Non-pigmented ciliary epithelial cell (primary cell): ENCODE measurements at regions not wholly inside any gene's neighbourhood (a gene's known extent, or its start where the extent isn't known, plus 50 kb on each side); places are given as distances from the start of the nearest gene placed in this dataset.
"Not testable (repeated sequence)": the region's sequence is repeated elsewhere in the genome, so short reads cannot be mapped to it uniquely, and the experiment has no call there.

ENCODE experiments used
- DNase-seq: peaks from one replicate; pipeline ENCODE4 v3.0.0-alpha.2; 2010; ENCODE audit warnings: low read depth

DNA sequence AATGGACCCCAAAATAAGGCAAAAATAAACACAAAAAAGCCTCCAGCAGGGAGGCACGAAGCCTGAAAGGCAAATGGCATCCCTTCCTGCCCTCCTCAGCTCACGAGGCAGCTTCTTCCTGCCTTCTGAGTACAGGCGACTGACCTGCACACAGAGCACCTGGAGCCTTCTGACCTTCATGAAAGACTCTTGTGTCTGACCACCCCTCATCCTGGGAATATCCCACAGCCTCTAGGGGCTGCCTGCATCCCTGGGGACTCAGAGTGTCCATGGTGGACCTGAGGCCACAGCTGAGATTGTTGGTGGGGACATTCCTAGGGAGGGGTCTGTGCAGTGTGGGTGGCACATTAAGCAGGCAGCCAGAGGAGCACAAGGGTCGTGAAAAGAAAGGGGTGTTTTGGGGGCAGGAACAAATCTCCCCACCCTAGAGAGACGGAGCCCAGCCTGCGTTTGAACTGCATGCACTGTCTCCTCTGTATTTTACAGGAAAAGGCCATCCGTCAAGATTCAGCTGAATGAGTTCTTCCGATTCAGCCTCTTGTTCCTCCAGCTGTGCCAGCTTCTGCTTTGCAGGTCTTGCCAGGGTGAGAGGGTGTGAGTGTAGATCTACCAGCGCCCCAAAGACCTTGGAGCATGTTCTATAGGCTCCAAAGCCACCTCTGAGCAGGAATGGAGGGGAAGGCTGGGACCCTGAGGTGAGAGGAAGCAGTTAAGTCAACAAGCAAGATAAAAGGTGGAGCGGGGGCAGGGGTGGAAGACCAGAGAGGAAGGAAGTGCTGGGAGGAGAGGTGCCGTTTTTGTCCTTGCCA is 80.4 kb upstream of the MEF2A start:
- no peak for DNase-seq

DNA sequence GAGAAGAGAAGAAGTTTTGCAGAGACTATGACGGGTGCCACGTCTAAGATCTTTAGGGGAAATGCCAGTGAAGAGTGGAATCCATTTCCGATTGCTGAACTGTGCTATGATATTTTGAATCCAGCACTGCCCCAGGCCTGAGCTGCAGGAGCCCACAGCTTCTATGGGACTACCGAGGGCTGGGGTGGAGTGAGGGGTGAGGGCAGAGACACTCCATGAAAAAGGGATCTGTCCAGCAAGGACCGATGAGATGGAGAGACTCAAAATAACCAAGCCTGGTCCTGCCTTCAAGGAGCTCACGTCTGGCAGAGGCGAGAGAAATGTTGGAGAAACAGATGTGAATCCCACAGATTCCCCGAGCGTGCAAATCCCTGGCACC is 79.8 kb upstream of the MEF2A start:
- DNase-seq: no peak

DNA sequence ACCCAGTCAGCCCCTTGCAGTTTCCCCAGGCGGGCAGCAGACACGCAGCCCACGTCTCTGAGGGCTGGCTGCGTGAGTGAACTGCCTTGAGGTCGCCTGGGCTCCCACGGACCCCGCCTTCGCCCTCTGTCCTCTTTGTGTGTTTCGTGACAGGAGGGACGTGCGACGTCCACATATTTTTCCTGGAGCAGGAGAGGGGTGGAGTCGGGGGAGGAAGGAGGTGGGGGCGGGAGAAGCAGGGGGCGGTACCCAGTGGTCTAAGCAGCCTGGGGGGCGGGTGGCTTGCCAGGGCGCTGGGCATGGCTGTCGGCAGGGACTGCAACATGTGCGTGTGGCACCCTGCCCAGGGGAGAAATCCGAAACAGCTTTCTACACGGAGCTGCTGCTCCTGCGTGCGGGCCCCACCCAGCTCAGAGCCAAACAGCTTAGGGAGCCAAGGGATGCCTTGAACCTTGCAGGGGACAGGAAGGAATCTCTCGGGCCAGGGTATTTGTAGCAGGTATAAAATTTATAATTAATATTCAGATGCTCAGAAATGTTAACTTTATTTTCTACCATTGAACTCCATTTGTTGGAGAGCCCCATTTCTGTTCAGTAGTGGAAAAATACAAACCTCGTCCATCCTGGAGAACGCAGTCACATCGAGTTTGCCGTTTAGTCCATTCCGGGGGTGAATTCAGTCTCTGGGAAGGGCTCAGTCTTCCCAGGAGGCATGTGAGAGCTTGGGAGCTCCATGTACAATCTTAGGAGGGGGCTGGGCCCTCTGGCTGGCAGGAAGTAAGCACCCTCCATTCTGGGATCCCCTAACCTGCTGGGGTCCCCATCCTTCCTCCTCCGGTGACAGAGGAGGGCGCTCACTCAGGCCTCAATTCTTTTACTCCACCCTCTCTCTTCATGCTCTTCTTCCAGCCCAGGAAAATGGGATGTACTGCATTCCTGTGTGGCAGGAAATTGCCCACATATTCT is 79.1 kb upstream of the MEF2A start:
- DNase-seq: no peak

DNA sequence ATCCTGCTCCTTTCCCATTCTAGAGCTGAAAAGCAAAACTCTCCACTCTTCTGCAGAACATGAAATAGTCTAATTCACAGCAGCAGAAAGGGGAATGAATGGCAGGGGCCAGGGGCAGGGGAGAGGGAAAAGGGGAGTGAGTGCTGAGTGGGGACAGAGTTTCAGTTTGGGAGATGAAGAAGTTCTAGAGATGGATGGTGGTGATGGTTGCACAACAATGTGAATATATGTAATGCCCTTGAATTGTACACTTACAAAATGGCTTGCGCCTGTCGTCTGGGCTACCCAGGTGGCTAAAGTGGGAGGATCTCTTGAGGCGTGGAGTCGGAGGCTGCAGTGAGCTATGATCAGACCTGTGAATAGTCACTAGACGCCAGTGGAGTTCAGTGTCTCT is 78.5 kb upstream of the MEF2A start:
- no peak for DNase-seq

DNA sequence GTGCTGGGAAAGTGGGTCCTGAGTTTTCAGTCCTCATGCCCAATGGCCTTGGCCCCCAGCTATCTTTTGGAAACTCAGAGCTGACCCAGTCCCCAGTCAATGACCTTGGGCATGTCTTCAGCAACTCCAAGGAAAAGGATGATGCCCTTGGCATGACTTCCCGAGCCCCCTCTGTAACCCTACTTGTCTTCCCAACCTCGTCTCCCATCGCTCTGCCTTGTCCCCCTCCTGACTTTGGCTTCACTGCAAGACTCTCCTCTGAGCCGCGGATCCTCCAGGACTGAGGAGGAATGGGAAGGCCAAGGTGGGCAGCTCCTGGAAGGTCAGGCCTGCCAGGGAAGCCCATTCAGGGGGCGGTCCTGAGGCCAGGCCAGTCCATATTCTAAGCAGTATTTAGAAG is 73.5 kb upstream of the MEF2A start:
- no peak for DNase-seq

DNA sequence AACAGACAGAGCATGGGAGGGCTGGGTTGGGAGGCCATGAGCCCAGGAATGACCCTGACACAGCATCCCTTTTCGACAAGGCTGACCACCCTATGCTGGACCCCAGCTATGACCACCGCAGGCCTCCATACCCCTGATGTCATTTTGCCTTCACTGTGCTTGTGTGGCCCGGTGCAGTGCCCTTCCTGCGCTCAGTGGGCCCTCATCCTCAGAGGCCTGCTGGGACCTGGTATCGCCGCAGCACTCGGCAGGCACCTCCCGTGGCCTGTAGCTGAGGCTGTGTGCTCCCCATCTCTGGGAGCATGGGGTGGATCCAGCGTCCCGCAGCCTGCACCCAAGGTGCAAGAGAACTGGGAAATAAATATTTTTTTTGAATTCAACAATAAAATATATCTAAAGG is 73.1 kb upstream of the MEF2A start:
- no peak for DNase-seq

DNA sequence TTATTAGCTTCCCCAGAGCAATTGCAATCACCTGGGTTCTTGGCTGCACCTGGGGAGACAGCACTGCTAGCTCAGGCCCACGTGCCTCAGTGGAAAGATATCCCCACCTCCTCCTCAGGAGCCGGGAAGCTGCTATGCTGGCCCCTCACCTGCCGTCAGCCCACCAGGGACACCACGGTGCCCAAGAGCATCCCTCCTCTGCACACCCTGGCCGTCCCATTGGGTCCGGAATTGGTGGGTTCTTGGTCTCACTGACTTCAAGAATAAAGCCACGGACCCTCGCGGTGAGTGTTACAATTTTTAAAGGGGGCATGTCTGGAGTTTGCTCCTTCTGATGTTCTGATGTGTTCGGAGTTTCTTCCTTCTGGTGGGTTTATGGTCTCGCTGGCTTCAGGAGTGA is 72.3 kb upstream of the MEF2A start:
- DNase-seq: no peak

DNA sequence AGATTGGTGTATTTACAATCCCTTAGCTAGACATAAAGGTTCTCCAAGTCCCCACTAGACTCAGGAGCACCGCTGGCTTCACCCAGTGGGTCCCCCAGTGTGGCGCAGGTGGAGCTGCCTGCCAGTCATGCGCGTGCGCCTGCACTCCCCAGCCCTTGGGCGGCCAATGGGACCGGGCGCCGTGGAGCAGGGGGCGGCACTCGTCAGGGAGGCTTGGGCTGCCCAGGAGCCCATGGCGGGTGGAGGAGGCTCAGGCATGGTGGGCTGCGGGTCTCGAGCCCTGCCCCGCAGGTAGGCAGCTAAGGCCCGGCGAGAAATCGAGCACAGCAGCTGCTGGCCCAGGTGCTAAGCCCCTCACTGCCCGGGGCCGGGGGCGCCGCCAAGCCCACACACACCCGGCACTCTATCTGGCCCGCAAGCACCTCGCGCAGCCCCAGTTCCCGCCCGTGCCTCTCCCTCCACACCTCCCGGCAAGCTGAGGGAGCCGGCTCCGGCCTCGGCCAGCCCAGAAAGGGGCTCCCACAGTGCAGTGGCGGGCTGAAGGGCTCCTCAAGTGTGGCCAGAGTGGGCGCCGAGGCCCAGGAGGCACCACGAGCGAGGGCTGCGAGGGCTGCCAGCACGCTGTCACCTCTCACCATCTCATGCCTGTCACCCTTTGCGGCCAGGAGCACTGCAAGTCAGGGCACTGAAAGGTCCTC is 71.1 kb upstream of the MEF2A start:
- not testable (repeated sequence) for DNase-seq

DNA sequence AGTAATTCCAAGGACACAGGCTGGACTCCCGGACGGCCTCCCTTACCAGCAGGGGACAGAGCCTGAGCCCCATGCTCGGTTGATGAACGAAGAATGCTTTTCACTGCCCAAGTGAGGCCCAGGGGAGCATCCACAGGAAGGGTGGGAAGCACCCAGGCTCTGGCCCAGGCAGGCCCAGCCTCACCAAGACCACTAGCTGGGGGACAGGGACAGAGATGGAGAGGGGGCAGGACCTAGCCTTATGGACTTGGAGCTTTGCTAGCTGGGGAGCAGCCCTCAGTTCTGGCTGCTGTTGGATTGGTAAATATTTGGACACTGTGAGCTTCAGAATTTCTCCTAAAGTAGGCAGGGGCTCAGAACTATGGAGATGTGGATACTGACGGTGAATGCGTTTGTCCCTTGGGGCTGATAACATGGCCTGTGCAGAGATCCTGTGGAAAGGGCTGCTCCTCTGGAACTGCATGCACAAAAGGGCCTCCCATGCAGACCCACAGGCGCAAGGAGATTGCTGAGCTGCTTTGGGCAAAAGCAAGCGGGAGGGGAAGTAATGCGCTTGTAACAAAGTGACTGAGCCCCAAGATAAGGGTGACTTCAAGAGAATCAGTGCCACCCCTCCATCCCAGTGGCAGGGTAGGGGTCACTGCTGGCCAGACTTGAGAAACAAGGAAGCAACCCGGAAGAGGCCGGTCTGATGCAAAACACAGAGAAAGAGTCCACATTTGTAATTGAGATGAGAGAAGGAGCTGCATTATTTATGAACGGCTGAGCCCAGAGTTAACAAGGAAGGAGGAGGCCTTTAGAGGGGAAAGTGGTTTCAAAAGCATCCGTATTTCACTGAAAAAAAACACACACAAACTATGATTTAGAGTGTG is 70.1 kb upstream of the MEF2A start:
- DNase-seq: no peak

DNA sequence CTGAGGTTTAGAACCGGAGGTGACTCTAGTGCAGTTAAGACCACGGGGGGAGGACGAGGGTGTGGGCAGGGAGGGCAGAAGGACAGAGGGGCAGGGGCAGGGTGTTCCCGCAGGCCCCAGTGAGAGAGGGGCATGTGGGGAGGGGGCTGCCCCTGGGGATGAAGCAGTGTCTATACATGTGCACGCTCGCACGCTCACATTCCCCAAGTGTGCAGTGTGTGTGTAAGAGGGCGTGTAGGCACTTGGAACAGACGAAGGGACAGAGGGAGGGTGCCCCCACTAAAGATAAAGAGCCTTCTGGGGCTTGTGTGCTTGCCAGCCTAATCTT is 69.5 kb upstream of the MEF2A start:
- DNase-seq: no peak

DNA sequence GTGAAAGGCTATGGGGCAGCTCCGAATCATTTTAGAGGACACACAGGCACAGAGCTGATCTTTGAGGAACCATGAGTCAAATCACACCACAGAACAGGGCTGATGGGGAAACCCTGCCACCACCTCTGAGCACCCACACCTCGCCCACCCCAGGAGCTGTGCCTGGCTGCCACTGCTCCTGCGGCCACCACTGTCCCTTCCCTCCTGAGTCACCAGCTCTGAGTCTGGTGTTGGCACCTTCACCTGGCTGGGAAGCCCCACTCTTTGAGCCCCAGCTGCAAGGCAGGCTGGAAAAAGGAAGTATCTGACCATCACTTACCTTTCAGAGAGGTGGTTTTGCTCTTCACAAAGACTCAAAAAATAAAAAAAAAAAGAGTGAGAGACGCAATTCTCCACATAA is 63.6 kb upstream of the MEF2A start:
- DNase-seq: no peak

DNA sequence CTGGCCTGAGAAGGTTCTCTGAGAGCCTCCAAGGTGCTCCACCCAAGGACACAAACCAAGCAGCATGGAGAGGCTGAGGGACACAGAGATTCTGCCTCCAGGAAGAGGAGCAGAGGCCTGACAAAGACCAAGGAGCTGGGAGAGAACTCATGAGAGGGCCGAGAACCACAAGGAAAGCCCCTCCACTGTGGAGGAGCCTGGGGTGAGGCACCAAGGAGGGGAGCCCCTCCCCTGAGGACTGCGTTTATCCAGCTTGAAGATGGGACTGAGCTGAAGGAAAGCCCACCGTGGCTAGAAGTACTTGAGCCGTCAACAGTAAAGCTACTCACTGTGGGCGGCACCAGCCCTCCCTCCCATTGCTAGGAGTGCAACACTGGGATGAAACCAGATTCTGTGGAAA is 63.1 kb upstream of the MEF2A start:
- no peak for DNase-seq

DNA sequence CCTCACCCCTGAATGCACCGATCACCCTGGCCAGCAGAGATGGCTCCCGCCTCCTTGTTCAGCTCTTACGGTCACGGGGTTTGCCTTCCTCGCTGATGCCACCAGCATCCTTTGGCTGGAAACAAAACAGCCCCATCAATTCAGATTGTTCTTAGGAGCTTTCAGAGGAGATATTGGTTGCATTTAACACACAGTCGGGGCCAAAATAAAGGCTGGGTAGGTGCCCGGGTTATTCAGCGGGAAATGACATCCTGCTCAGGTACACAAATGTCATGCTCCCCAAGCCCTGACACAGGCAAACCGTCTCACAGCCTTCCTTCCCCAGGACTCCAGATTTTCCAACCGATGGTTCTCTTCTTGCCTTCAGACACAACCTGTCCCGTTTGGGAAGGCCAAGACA is 62.4 kb upstream of the MEF2A start:
- DNase-seq: no peak

DNA sequence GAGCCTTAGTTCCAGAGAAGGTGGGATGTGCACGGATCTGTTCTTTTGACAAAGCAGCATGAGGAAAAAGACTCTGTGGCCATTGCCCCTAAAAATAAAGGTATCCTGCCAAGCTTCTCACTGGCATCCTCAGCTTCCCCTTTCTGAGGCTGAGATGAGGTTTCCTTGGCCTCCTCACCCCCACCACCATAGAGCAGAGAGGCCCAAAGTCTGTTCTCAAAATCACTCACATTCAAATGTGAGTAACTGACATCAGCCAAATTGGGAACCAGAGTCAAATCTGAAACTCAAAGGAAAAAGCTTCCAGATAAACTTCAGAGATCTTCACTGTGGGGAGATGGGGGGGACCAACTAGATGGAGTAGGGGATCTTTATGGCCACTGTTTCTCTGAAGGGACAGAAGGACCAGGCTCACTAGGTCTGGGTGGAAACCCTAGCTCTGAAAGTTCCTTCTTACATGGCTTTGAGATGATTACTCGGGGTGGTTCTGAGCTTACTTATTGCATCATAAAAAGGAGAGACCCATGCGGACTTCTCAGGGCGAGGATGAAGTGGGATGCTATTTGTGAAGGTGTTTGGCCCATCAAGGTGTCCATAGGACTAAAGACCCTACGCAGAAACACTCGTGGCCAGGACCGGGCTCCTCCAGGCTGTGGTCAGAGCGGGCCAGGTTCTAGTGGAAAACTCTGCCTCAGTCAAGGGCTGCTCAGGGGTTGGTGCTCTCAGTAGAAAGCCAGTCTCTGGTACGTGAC is 61.5 kb upstream of the MEF2A start:
- DNase-seq: no peak

DNA sequence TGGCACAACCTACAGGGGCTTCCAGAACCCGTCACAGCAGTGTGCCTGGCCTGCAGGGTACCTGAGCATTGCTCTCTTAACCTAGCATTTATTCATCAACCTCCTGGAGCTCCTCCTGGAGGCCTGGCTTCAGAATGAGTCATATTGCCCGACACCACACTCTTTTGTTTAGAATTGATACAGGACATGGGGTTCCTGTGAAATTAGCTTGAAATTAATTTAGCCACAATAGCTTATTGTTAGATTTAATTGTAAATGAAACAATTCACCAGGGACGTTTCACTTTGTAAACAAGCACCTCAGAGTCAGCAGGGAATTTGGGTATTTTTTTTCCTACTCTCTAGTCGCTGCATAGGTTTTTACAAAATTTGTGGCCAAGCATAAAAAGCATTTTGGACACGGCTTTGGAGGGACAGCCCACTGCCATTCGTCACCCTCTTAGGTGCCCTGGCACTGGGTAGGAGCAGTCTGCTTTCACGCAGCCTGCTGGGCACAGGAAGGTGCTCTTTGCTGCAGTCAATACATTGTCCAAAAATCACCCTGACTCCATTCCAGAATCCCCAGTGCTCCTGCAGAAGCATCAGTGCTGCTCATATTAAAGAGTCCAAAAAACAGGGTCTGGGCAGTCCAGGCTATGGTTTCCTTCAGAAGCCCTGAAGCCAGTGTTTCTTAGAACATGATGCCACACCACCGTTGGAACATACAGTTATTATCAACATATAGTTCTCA is 60.8 kb upstream of the MEF2A start:
- no peak for DNase-seq

DNA sequence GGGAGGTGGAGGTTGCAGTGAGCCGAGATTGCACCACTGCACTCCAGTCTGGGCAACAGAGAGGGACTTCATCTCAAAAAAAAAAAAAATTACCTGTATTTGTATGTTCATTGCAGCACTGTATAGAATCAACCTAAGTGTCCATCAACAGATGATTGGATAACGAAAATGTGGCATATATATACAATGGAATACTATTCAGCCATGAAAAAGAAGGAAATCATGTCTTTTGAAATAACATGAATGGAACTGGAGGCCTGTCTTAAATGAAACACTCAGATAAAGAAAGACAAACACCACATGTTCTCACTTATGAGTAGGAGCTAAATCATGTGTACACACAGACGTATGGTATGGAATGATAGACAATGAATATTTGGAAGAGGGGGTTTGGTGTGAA is 59.4 kb upstream of the MEF2A start:
- no peak for DNase-seq

DNA sequence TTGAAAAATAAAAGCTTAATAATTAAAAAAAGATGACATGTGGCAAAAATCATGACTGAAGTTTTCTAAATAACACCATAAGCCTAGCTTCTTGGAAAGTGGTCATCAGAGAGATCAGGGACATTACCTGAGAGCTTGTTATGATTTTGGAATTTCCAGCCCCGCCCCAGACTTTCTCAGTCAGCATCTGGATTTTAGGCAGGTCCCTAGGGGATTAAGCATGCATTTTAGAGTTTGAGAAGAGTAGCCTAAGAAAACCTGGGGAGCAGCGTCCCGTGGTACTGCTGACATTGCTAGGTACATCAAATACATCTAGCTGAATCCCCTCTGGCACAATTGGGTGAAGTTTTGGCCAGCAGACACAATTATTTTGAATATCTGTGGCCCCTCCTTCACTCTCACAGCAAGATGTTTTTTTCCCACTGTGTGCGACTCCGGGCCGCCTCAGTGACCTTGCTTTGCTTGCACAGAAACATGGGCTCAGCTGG is 58.7 kb upstream of the MEF2A start:
- DNase-seq: no peak

DNA sequence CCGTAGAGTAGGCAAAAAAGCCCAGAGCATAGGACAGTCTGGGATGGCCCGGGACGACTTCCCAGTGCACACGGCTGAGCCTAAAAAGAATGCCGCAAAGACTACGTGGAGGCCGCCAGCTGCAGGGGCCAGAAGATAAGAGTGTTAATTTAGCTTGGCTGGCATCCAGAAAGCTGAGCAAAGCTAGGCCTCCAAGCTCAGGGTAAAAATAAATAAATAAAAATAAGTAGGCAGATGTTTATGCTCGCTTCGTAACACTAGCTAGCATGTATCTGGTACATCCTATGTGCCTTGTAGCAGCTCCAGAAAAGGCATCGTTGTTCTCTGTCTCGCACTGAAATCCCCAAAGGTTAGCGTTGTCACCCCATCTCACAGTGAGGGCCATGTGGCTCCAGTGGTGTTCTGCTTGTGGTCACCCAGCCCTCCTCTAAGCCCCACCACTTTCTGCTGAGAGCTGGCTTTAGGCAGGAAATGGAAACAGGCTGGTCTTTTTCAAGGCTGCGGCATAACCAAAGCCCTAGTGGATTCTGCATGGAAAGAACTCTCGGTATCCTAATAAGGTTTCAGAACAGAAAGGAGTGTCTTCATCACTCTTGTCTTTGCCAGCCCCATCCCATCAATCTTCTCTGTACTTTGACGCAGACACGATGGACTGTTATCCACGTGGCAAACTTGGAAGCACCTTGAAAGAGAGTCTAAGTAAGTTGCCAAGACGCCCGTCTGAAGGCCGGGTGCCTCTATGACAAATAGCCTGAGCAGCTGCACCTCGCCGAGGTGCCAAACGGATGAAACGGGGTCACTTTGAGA is 58.1 kb upstream of the MEF2A start:
- DNase-seq: no peak

DNA sequence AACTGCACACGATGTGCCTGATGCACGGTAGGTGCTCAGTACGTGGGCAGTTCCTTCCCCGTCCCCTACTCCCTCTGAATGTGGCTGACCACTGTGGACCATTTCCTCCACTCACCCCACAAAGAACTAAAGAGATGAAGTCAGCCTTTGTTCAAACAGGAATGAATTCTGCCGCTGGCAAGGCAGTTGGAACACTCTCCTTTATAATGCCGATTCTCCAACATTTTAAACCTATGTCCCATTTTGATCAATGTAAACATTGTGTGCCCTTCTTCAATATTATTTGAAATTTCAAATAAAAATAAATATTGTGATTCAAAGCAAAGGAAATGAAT is 57.5 kb upstream of the MEF2A start:
- no peak for DNase-seq

DNA sequence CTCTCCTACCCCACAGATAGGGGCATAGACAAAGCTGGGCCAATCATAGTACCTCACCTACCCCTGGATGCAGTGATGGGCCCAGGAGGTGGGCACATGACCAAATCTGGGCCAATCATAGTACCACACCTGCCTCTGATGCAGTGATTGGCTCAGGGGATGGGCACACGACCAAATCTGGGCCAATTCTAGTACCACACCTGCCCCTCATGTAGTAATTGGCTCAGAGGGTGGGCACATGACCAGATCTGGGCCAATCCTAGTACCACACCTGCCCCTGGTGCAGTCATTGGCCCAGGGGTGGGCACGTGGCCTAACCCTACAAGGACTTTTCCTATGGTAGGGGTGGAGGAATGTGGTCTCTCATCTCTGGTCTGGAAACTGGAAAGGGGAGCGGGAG is 56.9 kb upstream of the MEF2A start:
- DNase-seq: no peak
